AG09319 (cell line): ENCODE measurements at regions not wholly inside any gene's neighbourhood (a gene's known extent, or its start where the extent isn't known, plus 50 kb on each side); places are given as distances from the start of the nearest gene placed in this dataset.

Experiments
- DNase-seq: peaks from one replicate; pipeline ENCODE4 v3.0.0-alpha.2; 2010; ENCODE audit warnings: low read depth; ENCODE audit errors: extremely low read depth
- CTCF ChIP-seq: IDR thresholded peaks from 2 replicates; pipeline ENCODE4 v1.5.1; 2011; ENCODE audit warnings: low read depth, mild to moderate bottlenecking, inconsistent platforms, low read length, moderate library complexity

- no peak for DNase-seq
- TF ChIP-seq CTCF: no peak
Observed at GRCh38 chr4:82076359-82076758, 297.4 kb downstream of the HNRNPD start.

- no peak for TF ChIP-seq CTCF
- DNase-seq: no peak
Observed at GRCh38 chr4:82071951-82072350, 301.8 kb downstream of the HNRNPD start.

- no peak for DNase-seq
- no peak for TF ChIP-seq CTCF
Observed at GRCh38 chr4:82069883-82070638, 303.7 kb downstream of the HNRNPD start.

GRCh38 chr4:82063017-82063416 lies 310.8 kb downstream of the HNRNPD start:
- no peak for TF ChIP-seq CTCF
- no peak for DNase-seq

GRCh38 chr4:82057990-82058544 lies 315.7 kb downstream of the HNRNPD start:
- DNase-seq: no peak
- TF ChIP-seq CTCF: no peak

GRCh38 chr4:82055156-82055555 lies 318.6 kb downstream of the HNRNPD start:
- no peak for DNase-seq

More at GRCh38 chr4:82055156-82055555, 318.6 kb downstream of the HNRNPD start:
- TF ChIP-seq CTCF: no peak
